CD4-positive, alpha-beta T cell treated with Interleukin-4 for 1 hour (primary cell): ENCODE measurements at regions not wholly inside any gene's neighbourhood (a gene's known extent, or its start where the extent isn't known, plus 50 kb on each side); places are given as distances from the start of the nearest gene placed in this dataset.

Experiments
- DNase-seq, 2 donors: peaks; one replicate each; pipeline ENCODE4 v3.0.0-alpha.2; 2020 to 2022

- no peak for DNase-seq
Measured at GRCh38 chr1:172959571-172959970, 91.2 kb downstream of the TNFSF18 start.

- DNase-seq: no peak
Measured at GRCh38 chr1:172960019-172960418, 90.7 kb downstream of the TNFSF18 start.

- DNase-seq: no peak
Measured at GRCh38 chr1:172960454-172961208, 90.1 kb downstream of the TNFSF18 start.

- no peak for DNase-seq
Measured at GRCh38 chr1:172964864-172965263, 85.9 kb downstream of the TNFSF18 start.

GRCh38 chr1:172966844-172967540 lies 83.7 kb downstream of the TNFSF18 start:
- no peak for DNase-seq

GRCh38 chr1:172967936-172968335 lies 82.8 kb downstream of the TNFSF18 start:
- no peak for DNase-seq

GRCh38 chr1:172969611-172970010 lies 81.1 kb downstream of the TNFSF18 start:
- DNase-seq: no peak

GRCh38 chr1:172970186-172970585 lies 80.6 kb downstream of the TNFSF18 start:
- DNase-seq: no peak

- DNase-seq: no peak
Measured at GRCh38 chr1:172971241-172971640, 79.5 kb downstream of the TNFSF18 start.

- no peak for DNase-seq
Measured at GRCh38 chr1:172972258-172972657, 78.5 kb downstream of the TNFSF18 start.

- no peak for DNase-seq
Measured at GRCh38 chr1:172973424-172973823, 77.3 kb downstream of the TNFSF18 start.

GRCh38 chr1:172976222-172977041 lies 74.3 kb downstream of the TNFSF18 start:
- no peak for DNase-seq

GRCh38 chr1:172977296-172978017 lies 73.3 kb downstream of the TNFSF18 start:
- DNase-seq: no peak

GRCh38 chr1:172978595-172978994 lies 72.1 kb downstream of the TNFSF18 start:
- no peak for DNase-seq

GRCh38 chr1:172979828-172980227 lies 70.9 kb downstream of the TNFSF18 start:
- DNase-seq: no peak

- DNase-seq: no peak
Measured at GRCh38 chr1:172980456-172980855, 70.3 kb downstream of the TNFSF18 start.

- DNase-seq: no peak
Measured at GRCh38 chr1:172980971-172981370, 69.8 kb downstream of the TNFSF18 start.
